Heart right ventricle (tissue), 16 donors: ENCODE measurements at regions not wholly inside any gene's neighbourhood (a gene's known extent, or its start where the extent isn't known, plus 50 kb on each side); places are given as distances from the start of the nearest gene placed in this dataset.

ENCODE experiments used
- ATAC-seq, 8 donors: fragments of 200-7000 bp; cut with Tn5 transposase; one replicate each; pipeline ENCODE4 v1.9.1; 2020; ENCODE audit warnings: mild to moderate bottlenecking in 8 of 8, moderate library complexity in 8 of 8, moderate number of reproducible peaks in 1 of 8
- DNase-seq, 2 donors: peaks; one replicate each; pipeline ENCODE4 v3.0.0-alpha.2; 2020
- H3K27ac ChIP-seq, 10 donors: fragments of 200-600 bp; sonication (generic) in 2 of 10; one replicate each; pipeline versions ENCODE4 v1.5.0 to v1.8.0; 2020 to 2022; ENCODE audit warnings: mild to moderate bottlenecking in 3 of 10
- H3K27me3 ChIP-seq, 7 donors: fragments of 200-600 bp; one replicate each; pipeline ENCODE4 v1.8.0; 2021 to 2022; ENCODE audit warnings: mild to moderate bottlenecking in 2 of 7
- H3K36me3 ChIP-seq, 9 donors: fragments of 200-600 bp; sonication (generic) in 1 of 9; one replicate each; pipeline versions ENCODE4 v1.5.0 to v1.8.0; 2020 to 2022; ENCODE audit warnings: mild to moderate bottlenecking in 2 of 9
- H3K4me1 ChIP-seq, 9 donors: fragments of 200-600 bp; sonication (generic) in 1 of 9; one replicate each; pipeline versions ENCODE4 v1.5.0 to v1.8.0; 2020 to 2022; ENCODE audit warnings: mild to moderate bottlenecking in 4 of 9
- H3K4me3 ChIP-seq, 10 donors: fragments of 200-600 bp; sonication (generic) in 2 of 10; one replicate each; pipeline versions ENCODE4 v1.5.0 to v1.8.0; 2020 to 2022; ENCODE audit warnings: mild to moderate bottlenecking in 7 of 10, moderate library complexity in 2 of 10
- H3K9me3 ChIP-seq, 11 donors: fragments of 200-600 bp in 10 of 11; sonication (generic) in 2 of 11; one replicate each; pipeline versions ENCODE4 v1.5.0 to v1.8.0; 2013 to 2022; ENCODE audit warnings: mild to moderate bottlenecking in 2 of 11, control low read depth in 1 of 11, moderate library complexity in 1 of 11
- CTCF ChIP-seq, 9 donors: fragments of 200-600 bp; sonication (generic) in 2 of 9; IDR thresholded peaks; one replicate each; pipeline versions ENCODE4 v1.5.0 to v1.8.0; 2021 to 2022; ENCODE audit warnings: antibody characterized with exemption in 9 of 9, mild to moderate bottlenecking in 5 of 9, moderate library complexity in 1 of 9
- WGBS, 2 donors: extraction: QIAGEN DNeasy Blood & Tissue Kit; methylation state at CpG; one replicate each; pipeline ENCODE4 v1.1.7; 2013; ENCODE audit warnings: inconsistent platforms in 1 of 2; 5-methylcytosine and 5-hydroxymethylcytosine counted together
- intact Hi-C, 10 donors: fragments of 100-400 bp; cut with DNase I; formaldehyde crosslinking; loops; one replicate each; pipeline versions ENCODE4 v1.11.1 to v1.14.2; 2022
- donor health status: Arrhythmogenic right ventricular cardiomyopathy.
- donor health status: ischemic (EF 13 %, LVEDD 7.1; RV severe dilation, severe dysfunction).
- donor health status: healthy with polysubstance abuse.
- donor health status: DM: no; HTN: yes; CAD: no.
- donor health status: DM: no; HTN: no; CAD: no.
- donor health status: ischemic (EF 25% LVEDD 6.9; RV normal size, moderate dysfunction).
- donor health status: ischemic (EF 25% LVEDD 5.7; RV mildly dilated, moderate dysfunction).
- donor health status: healthy.
- donor health status: DM: yes; HTN: yes; CAD: no.
- donor health status: Ischemic cardiomyopathy.
- donor health status: ischemic (EF 35%, LVEDD 5.7; RV mildly dilated, moderate dysfunction).
- donor health status: nonischemic (EF 11% LVEDD 7.7; RV severe dilation, severe dysfunction).
- donor health status: DM: yes; HTN: yes; CAD: no.
- donor health status: PGD.
- donor health status: ischemic (EF 29% LVEDD 5.4; RV normal size, mild dysfunction).
- donor health status: nonischemic (EF 23%, LVEDD 6.1; RV moderate dilation, normal function).

GRCh38 chr6:110526726-110527125 is 50.3 kb upstream of the SLC22A16 start:
- intact Hi-C loops: loop anchor here in 9 of 10 donors (2.0 to 10.0 kb wide), 10 partner anchors 156 to 678 kb away; partner anchors contain the start of gene GTF3C6 (in 2 of the 9)
- H3K9me3 ChIP-seq: peaks cover 0 to 4% (median 0%) of the 10 kb centered on the region in 11 donors
- WGBS, 2 donors: 68 to 70% methylated on average over 3 of the region's 3 CpGs
- H3K4me1 ChIP-seq: peaks cover 0 to 19% (median 6%) of the 10 kb centered on the region in 9 donors
- DNase-seq: no peak
- H3K36me3 ChIP-seq: no peaks in the 10 kb centered on the region
- no peak for TF ChIP-seq CTCF (IDR thresholded peaks at IDR 0.05)
- no peak overlapping the region for H3K4me3 ChIP-seq
- no peaks in the 10 kb centered on the region for H3K27me3 ChIP-seq
- H3K27ac ChIP-seq: no peak overlapping the region
- no peak for ATAC-seq
